HEK293T (cell line): ENCODE measurements at regions not wholly inside any gene's neighbourhood (a gene's known extent, or its start where the extent isn't known, plus 50 kb on each side); places are given as distances from the start of the nearest gene placed in this dataset.

ENCODE experiments used
- ARNT ChIP-seq: fragments of 450-650 bp; IDR thresholded peaks from 2 replicates; pipeline ENCODE4 v1.6.1; 2017; ENCODE audit warnings: mild to moderate bottlenecking
- FOXA1 ChIP-seq: fragments of 450-650 bp; IDR thresholded peaks from 2 replicates; pipeline ENCODE4 v1.6.1; 2016; ENCODE audit warnings: mild to moderate bottlenecking
- FOXM1 ChIP-seq: fragments of 450-650 bp; IDR thresholded peaks from 2 replicates; pipeline ENCODE4 v1.6.1; 2017; ENCODE audit warnings: mild to moderate bottlenecking, borderline replicate concordance
- NFRKB ChIP-seq: fragments of 450-650 bp; IDR thresholded peaks from 2 replicates; pipeline ENCODE4 v1.6.1; 2016; ENCODE audit warnings: mild to moderate bottlenecking, moderate library complexity
- SP1 ChIP-seq: fragments of 450-650 bp; IDR thresholded peaks from 2 replicates; pipeline ENCODE4 v1.6.1; 2017
- SUZ12 ChIP-seq: fragments of 450-650 bp; IDR thresholded peaks from 2 replicates; pipeline ENCODE4 v1.6.1; 2016; ENCODE audit warnings: mild to moderate bottlenecking
- TARDBP ChIP-seq: fragments of 450-650 bp; IDR thresholded peaks from 2 replicates; pipeline ENCODE4 v1.6.1; 2016

DNA sequence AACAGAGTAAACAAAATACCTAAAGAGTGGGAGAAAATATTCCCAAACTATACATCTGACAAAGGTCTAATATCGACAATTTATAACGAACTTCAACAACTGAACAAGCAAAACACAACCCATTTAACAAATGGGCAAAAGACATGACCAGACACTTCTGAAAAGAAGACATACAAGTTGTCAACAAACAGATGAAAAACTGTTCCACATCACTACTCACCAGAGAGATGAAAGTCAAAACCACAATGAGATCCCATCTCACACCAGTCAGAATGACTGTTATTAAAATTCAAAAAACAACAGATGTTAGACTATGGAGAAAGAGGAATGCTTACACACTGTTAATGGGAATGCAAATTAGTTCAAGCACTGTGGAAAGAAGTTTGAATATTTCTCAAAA, 233.8 kb upstream of the EDNRB start:
- no peak for TF ChIP-seq NFRKB
- no peak; the same call in 1 of the 2 replicates for TF ChIP-seq SP1
- TF ChIP-seq FOXM1: no peak
- no peak for TF ChIP-seq ARNT
- no peak for TF ChIP-seq SUZ12
- TF ChIP-seq FOXA1: no peak
- no peak for TF ChIP-seq TARDBP
